K562 (cell line): ENCODE measurements at regions not wholly inside any gene's neighbourhood (a gene's known extent, or its start where the extent isn't known, plus 50 kb on each side); places are given as distances from the start of the nearest gene placed in this dataset.

Source experiments
- ATAC-seq: fragments of 200-7000 bp; cut with Tn5 transposase; 3 replicates; pipeline ENCODE4 v1.9.1; 2020; ENCODE audit warnings: moderate library complexity
- BruUV-seq: library from RNA; stranded (reverse); fragments of 400-500 nt; replicated peaks from 2 replicates; lab custom pipeline; 2021; lab: Mats Ljungman, UMichigan
- CTCF ChIA-PET: fragments of 300-600 bp; formaldehyde crosslinking; extraction: SDS; loops from one replicate; lab custom pipeline; 2021; ENCODE audit warnings: low intra/inter-chr PET ratio; lab: Yijun Ruan, JAX
- POLR2A ChIA-PET: fragments of 300-600, 350-650 bp; sonication (Branson Sonifier 250); formaldehyde crosslinking; extraction: SDS; loops from one replicate; lab custom pipeline; 2021; ENCODE audit warnings: antibody characterized with exemption, inconsistent platforms; lab: Yijun Ruan, JAX
- DNase-seq, 4 experiments: peaks; one replicate each; pipeline versions ENCODE4 v3.0.0 to v3.0.0-alpha.2; 2011 to 2018; ENCODE audit warnings: low spot score in 3 of 4, mixed read lengths in 3 of 4; ENCODE audit errors: extremely low read depth in 1 of 4
- FAIRE-seq: peaks from 2 replicates; lab custom pipeline; 2011; peaks lifted over from hg19 to GRCh38; lab: Jason Lieb, UNC
- H2AFZ ChIP-seq: 2 replicates; pipeline ENCODE4 v1.6.0; 2011; ENCODE audit warnings: low read depth, low read length, control low read depth, inconsistent platforms
- H3K27ac ChIP-seq: fragments of 200-600 bp; 3 replicates; pipeline ENCODE4 v1.8.0; 2011; ENCODE audit warnings: low read depth, mild to moderate bottlenecking, control low read depth, inconsistent platforms, low read length, moderate library complexity, mixed read lengths; ENCODE audit errors: extremely low read depth
- H3K27me3 ChIP-seq, 2 experiments: fragments of 300-600 bp in 1 of 2; 2 replicates in 1 of 2; 3 replicates in 1 of 2; pipeline versions ENCODE4 v1.6.0 to v1.8.0; 2011; ENCODE audit warnings: inconsistent platforms in 2 of 2, low read length in 2 of 2, mild to moderate bottlenecking in 1 of 2, mixed read lengths in 1 of 2, moderate library complexity in 1 of 2; ENCODE audit not compliant: control insufficient read depth in 2 of 2, insufficient read depth in 2 of 2
- H3K36me3 ChIP-seq: fragments of 300-600 bp; 3 replicates; pipeline ENCODE4 v1.8.0; 2011; ENCODE audit warnings: mild to moderate bottlenecking, low read length, inconsistent platforms; ENCODE audit not compliant: control insufficient read depth, insufficient read depth
- H3K4me1 ChIP-seq, 2 experiments: fragments of 200-600 bp in 1 of 2; replicated peaks in 1 of 2; 2 replicates in 1 of 2; 3 replicates in 1 of 2; pipeline versions ENCODE4 v1.5.1 to v1.8.0; 2011; ENCODE audit warnings: inconsistent platforms in 2 of 2, low read length in 2 of 2, mild to moderate bottlenecking in 1 of 2, mixed read lengths in 1 of 2, moderate library complexity in 1 of 2; ENCODE audit not compliant: control insufficient read depth in 2 of 2, insufficient read depth in 2 of 2
- H3K4me2 ChIP-seq: 2 replicates; pipeline ENCODE4 v1.6.1; 2011; ENCODE audit warnings: low read length, control low read depth, inconsistent platforms, mixed read lengths; ENCODE audit not compliant: insufficient read depth
- H3K4me3 ChIP-seq: fragments of 200-600 bp; sonication (generic), shearing (Covaris generic); 2 replicates; pipeline ENCODE4 v1.5.1; 2016; ENCODE audit warnings: control low read depth, inconsistent platforms
- H3K79me2 ChIP-seq: fragments of 200-600 bp; 3 replicates; pipeline ENCODE4 v1.8.0; 2011; ENCODE audit warnings: low read length, inconsistent platforms; ENCODE audit not compliant: control insufficient read depth, insufficient read depth
- H3K9ac ChIP-seq, 2 experiments: 2 replicates each; pipeline versions ENCODE4 v1.6.0 to v1.6.1; 2011; ENCODE audit warnings: low read depth in 2 of 2, low read length in 2 of 2, control low read depth in 1 of 2, inconsistent platforms in 1 of 2, mild to moderate bottlenecking in 1 of 2, mixed read lengths in 1 of 2; ENCODE audit not compliant: insufficient read depth in 1 of 2
- H3K9me1 ChIP-seq: one replicate; pipeline ENCODE4 v1.6.0; 2011; ENCODE audit warnings: inconsistent platforms, mild to moderate bottlenecking, low read length, moderate library complexity; ENCODE audit not compliant: control insufficient read depth, insufficient read depth
- H3K9me3 ChIP-seq: replicated peaks from 2 replicates; pipeline ENCODE4 v1.5.1; 2011; ENCODE audit warnings: low read depth, low read length, inconsistent platforms; ENCODE audit not compliant: control insufficient read depth, insufficient read depth
- H4K20me1 ChIP-seq: replicated peaks from 2 replicates; pipeline ENCODE4 v1.6.1; 2011; ENCODE audit warnings: low read length, inconsistent platforms, mixed read lengths; ENCODE audit not compliant: control insufficient read depth, insufficient read depth
- HDAC6 ChIP-seq: IDR thresholded peaks from 2 replicates; pipeline ENCODE4 v1.6.1; 2012; ENCODE audit warnings: low read depth, mild to moderate bottlenecking, control low read depth, inconsistent platforms, low read length, moderate library complexity
- JUND ChIP-seq, 2 experiments: IDR thresholded peaks; 2 replicates in 1 of 2; 3 replicates in 1 of 2; pipeline ENCODE4 v1.6.1; 2011; ENCODE audit warnings: borderline replicate concordance in 2 of 2, low read depth in 2 of 2, low read length in 2 of 2, improper control_type of control experiment in 1 of 2, missing biosample characterization in 1 of 2, missing genetic modification characterization in 1 of 2, missing genetic modification reagents in 1 of 2
- NR2C2 ChIP-seq, 2 experiments: fragments of 200-800 bp in 1 of 2; sonication (Bioruptor generic) in 1 of 2; sonication (generic) in 1 of 2; formaldehyde crosslinking in 1 of 2; IDR thresholded peaks; 2 replicates each; pipeline versions ENCODE4 v1.6.1 to v1.8.0; 2016 to 2022; ENCODE audit warnings: mild to moderate bottlenecking in 1 of 2, missing compliant biosample characterization in 1 of 2, missing genetic modification characterization in 1 of 2, missing genetic modification reagents in 1 of 2
- ZNF165 ChIP-seq: fragments of 250-450 bp; sonication (Bioruptor Pico); IDR thresholded peaks from 2 replicates; pipeline ENCODE4 v1.4.0; 2020; ENCODE audit warnings: borderline replicate concordance
- ZNF347 ChIP-seq: fragments of 450-650 bp; formaldehyde crosslinking; IDR thresholded peaks from 2 replicates; pipeline ENCODE4 v1.4.0; 2020; ENCODE audit warnings: low read depth, mild to moderate bottlenecking, moderate library complexity
- ZNF695 ChIP-seq: fragments of 450-650 bp; formaldehyde crosslinking; IDR thresholded peaks from 2 replicates; pipeline ENCODE4 v1.4.0; 2020; ENCODE audit warnings: mild to moderate bottlenecking, moderate library complexity
- WGBS: fragments of 100-300 bp; shearing (Covaris generic); methylation state at CpG from one replicate; pipeline ENCODE4 v1.1.6; 2016; ENCODE audit warnings: low coverage, mixed read lengths; ENCODE audit not compliant: insufficient coverage; ENCODE audit errors: missing lambda C conversion rate; 5-methylcytosine and 5-hydroxymethylcytosine counted together
- in situ Hi-C: fragments of 300-500 bp; cut with MboI; formaldehyde crosslinking; loops from 4 replicates; pipeline ENCODE4 v1.15.0; 2018; ENCODE audit warnings: inconsistent platforms, mixed read lengths
- intact Hi-C: fragments of 100-400 bp; cut with micrococcal nuclease; formaldehyde crosslinking; loops from 2 replicates; pipeline ENCODE4 v1.14.2; 2022
- TF ChIP-seq, protein P1 (sequence below): fragments of 250-450 bp; sonication (Bioruptor Pico); IDR thresholded peaks from 2 replicates; pipeline ENCODE4 v1.6.1; 2021; ENCODE audit warnings: mild to moderate bottlenecking
- TF ChIP-seq, protein P2 (sequence below): fragments of 250-450 bp; sonication (Bioruptor Pico); IDR thresholded peaks from 2 replicates; pipeline ENCODE4 v1.5.0; 2021; ENCODE audit warnings: mild to moderate bottlenecking, borderline replicate concordance

GRCh38 chr12:89047856-89048418 lies 304.4 kb downstream of the DUSP6 start:
- TF ChIP-seq ZNF695 (CRISPR knock-in tag) (no peak), NR2C2 (CRISPR knock-in tag; IDR thresholded peaks at IDR 0.05) (no peak), NR2C2 (tag; IDR thresholded peaks at IDR 0.05) (peak; percentile 14; the same call in 1 of the 2 replicates), JUND (IDR thresholded peaks at IDR 0.05; ENCODE audit: borderline replicate concordance, low read depth, low read length) (no peak), JUND (tag; IDR thresholded peaks at IDR 0.05; ENCODE audit: borderline replicate concordance, low read depth, low read length) (0 out of 3 replicates have a peak, but pooled peaks have one; percentile 13)
- DNase-seq (no peak), ATAC-seq (no peak), FAIRE-seq (no peak)
- no peaks in the 10 kb centered on the region for H3K36me3 ChIP-seq
- WGBS = 0% methylated on average over 2 of the region's 2 CpGs
- no TSS peak for BruUV-seq
- intact Hi-C loops (no loop called here), in situ Hi-C loops (no loop called here)
- no peak overlapping the region for H3K9ac ChIP-seq
- H3K27ac ChIP-seq = no peak overlapping the region
- H3K4me2 ChIP-seq = no peak overlapping the region
- no peak overlapping the region for H2AFZ ChIP-seq
- no peak overlapping the region for H3K4me3 ChIP-seq
- no peaks in the 10 kb centered on the region for H4K20me1 ChIP-seq
- CTCF ChIA-PET = no interaction called here
- POLR2A ChIA-PET = no interaction called here
- no peaks in the 10 kb centered on the region for H3K27me3 ChIP-seq
- H3K4me1 ChIP-seq = no peaks in the 10 kb centered on the region
- no peaks in the 10 kb centered on the region for H3K79me2 ChIP-seq
- H3K9me3 ChIP-seq = no peaks in the 10 kb centered on the region
- H3K9me1 ChIP-seq = no peaks in the 10 kb centered on the region

DNA sequence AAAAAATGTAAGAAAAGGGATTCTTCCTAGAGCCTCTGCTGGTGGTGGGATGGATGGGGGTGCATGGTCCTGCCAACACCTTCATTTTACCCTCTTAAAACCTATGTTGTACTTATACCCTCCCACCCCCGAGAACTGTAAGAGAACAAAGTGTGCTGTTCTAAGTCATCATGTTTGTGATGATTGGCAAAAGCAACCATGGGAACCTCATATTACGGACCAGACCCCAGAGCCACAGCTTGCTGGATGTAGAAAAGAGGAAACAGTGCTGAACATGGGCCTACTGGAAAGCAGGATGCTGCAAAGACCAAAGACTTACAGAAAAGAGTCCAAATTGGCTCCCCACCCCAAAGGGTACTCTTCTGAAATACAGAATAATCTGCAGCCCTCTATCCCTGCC lies 311.2 kb downstream of the DUSP6 start:
- CTCF ChIA-PET = no interaction called here
- intact Hi-C loops (no loop called here), in situ Hi-C loops (no loop called here)
- TF ChIP-seq ZNF347 (no peak), HDAC6 (no peak), ZNF165 (CRISPR knock-in tag) (no peak)
- TF ChIP-seq, protein P1, sequence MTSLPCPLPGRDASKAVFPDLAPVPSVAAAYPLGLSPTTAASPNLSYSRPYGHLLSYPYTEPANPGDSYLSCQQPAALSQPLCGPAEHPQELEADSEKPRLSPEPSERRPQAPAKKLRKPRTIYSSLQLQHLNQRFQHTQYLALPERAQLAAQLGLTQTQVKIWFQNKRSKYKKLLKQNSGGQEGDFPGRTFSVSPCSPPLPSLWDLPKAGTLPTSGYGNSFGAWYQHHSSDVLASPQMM (CRISPR knock-in tag) = no peak
- TF ChIP-seq, protein P2, sequence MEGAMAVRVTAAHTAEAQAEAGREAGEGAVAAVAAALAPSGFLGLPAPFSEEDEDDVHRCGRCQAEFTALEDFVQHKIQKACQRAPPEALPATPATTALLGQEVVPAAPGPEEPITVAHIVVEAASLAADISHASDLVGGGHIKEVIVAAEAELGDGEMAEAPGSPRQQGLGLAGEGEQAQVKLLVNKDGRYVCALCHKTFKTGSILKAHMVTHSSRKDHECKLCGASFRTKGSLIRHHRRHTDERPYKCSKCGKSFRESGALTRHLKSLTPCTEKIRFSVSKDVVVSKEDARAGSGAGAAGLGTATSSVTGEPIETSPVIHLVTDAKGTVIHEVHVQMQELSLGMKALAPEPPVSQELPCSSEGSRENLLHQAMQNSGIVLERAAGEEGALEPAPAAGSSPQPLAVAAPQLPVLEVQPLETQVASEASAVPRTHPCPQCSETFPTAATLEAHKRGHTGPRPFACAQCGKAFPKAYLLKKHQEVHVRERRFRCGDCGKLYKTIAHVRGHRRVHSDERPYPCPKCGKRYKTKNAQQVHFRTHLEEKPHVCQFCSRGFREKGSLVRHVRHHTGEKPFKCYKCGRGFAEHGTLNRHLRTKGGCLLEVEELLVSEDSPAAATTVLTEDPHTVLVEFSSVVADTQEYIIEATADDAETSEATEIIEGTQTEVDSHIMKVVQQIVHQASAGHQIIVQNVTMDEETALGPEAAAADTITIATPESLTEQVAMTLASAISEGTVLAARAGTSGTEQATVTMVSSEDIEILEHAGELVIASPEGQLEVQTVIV (CRISPR knock-in tag) = no peak

More for the DNA sequence above, 311.2 kb downstream of the DUSP6 start:
- H3K36me3 ChIP-seq = no peaks in the 10 kb centered on the region
- no peaks in the 10 kb centered on the region for H4K20me1 ChIP-seq
- FAIRE-seq = no peak
- no peak for ATAC-seq
- H3K9me3 ChIP-seq = no peaks in the 10 kb centered on the region
- no peak for DNase-seq
- H3K4me1 ChIP-seq = no peaks in the 10 kb centered on the region; a peak in 1 of 5 replicates
- POLR2A ChIA-PET = interaction anchor here (1.6 kb wide), 1 partner anchor 9 kb away, joined by 4 read pairs; no protein-coding TSS in a partner anchor
- BruUV-seq = no TSS peak
- no peaks in the 10 kb centered on the region for H3K9me1 ChIP-seq
- WGBS = 2% methylated on average over 2 of the region's 2 CpGs
- H2AFZ ChIP-seq = no peak overlapping the region
- H3K4me2 ChIP-seq = no peak overlapping the region
- no peaks in the 10 kb centered on the region for H3K79me2 ChIP-seq
- no peak overlapping the region for H3K9ac ChIP-seq
- H3K27ac ChIP-seq = no peak overlapping the region
- no peak overlapping the region for H3K4me3 ChIP-seq
- no peaks in the 10 kb centered on the region for H3K27me3 ChIP-seq
